Transverse colon (tissue), 4 donors: ENCODE measurements at regions not wholly inside any gene's neighbourhood (a gene's known extent, or its start where the extent isn't known, plus 50 kb on each side); places are given as distances from the start of the nearest gene placed in this dataset.
A peak's percentile ranks its signal among the peaks of the same experiment; 100 is the strongest.

Experiments used
- DNase-seq: peaks from one replicate; pipeline ENCODE4 v3.0.0-alpha.2; 2019
- H3K27ac ChIP-seq, 4 donors: fragments of 200-600 bp; sonication (generic); 2 replicates each; pipeline ENCODE4 v1.5.1; 2016 to 2018; ENCODE audit warnings: inconsistent platforms in 4 of 4
- H3K27me3 ChIP-seq: fragments of 200-600 bp; sonication (generic); 2 replicates; pipeline ENCODE4 v1.5.1; 2017; ENCODE audit warnings: inconsistent platforms
- H3K36me3 ChIP-seq, 4 donors: fragments of 200-600 bp; sonication (generic); 2 replicates each; pipeline ENCODE4 v1.5.1; 2017 to 2019; ENCODE audit warnings: inconsistent platforms in 4 of 4
- H3K4me1 ChIP-seq, 4 donors: fragments of 200-600 bp; sonication (generic); 2 replicates each; pipeline ENCODE4 v1.5.1; 2017 to 2020; ENCODE audit warnings: inconsistent platforms in 4 of 4
- H3K4me3 ChIP-seq, 4 donors: fragments of 200-600 bp; sonication (generic); 1 replicate in 1 of 4; 2 replicates in 3 of 4; pipeline versions ENCODE4 v1.5.1 to v1.6.1; 2017 to 2019; ENCODE audit warnings: inconsistent platforms in 4 of 4
- H3K9me3 ChIP-seq, 2 donors: fragments of 200-600 bp; sonication (generic); 2 replicates each; pipeline ENCODE4 v1.5.1; 2017 to 2019; ENCODE audit warnings: inconsistent platforms in 2 of 2
- EP300 ChIP-seq: sonication (generic); formaldehyde crosslinking; IDR thresholded peaks from one replicate; pipeline ENCODE4 v1.6.1; 2017; ENCODE audit warnings: antibody characterized with exemption, low read depth
- POLR2A ChIP-seq: fragments of 450-650 bp; IDR thresholded peaks from one replicate; pipeline ENCODE4 v1.6.1; 2016; ENCODE audit warnings: antibody characterized with exemption, mild to moderate bottlenecking, moderate library complexity
- POLR2AphosphoS5 ChIP-seq, 3 donors: sonication (generic); formaldehyde crosslinking; IDR thresholded peaks; one replicate each; pipeline ENCODE4 v1.6.1; 2016; ENCODE audit warnings: antibody characterized with exemption in 3 of 3
- WGBS, 2 donors: methylation state at CpG; one replicate each; pipeline ENCODE4 v1.1.5; 2018; ENCODE audit warnings: low coverage in 1 of 2; 5-methylcytosine and 5-hydroxymethylcytosine counted together
- in situ Hi-C, 4 donors: fragments of 200-750 bp; cut with MboI; loops; one replicate each; pipeline versions ENCODE4 v1.15.0 to v1.15.1; 2017; ENCODE audit warnings: low sequenced_read_pairs in 3 of 4, low pct_ligation_motif_present in 1 of 4, low pct_unique_long_range_greater_than_20kb in 1 of 4
- intact Hi-C: fragments of 100-400 bp; cut with DNase I; formaldehyde crosslinking; loops from one replicate; pipeline ENCODE4 v1.15.1; 2023; ENCODE audit warnings: low total_unique reads
- TF ChIP-seq, protein P1 (sequence below), 5 experiments: fragments of 200-600 bp in 3 of 5; fragments of 450-650 bp in 2 of 5; sonication (generic) in 3 of 5; IDR thresholded peaks; 1 replicate in 2 of 5; 2 replicates in 3 of 5; pipeline ENCODE4 v1.5.1; 2016 to 2017; ENCODE audit warnings: antibody characterized with exemption in 5 of 5, inconsistent platforms in 3 of 5, mild to moderate bottlenecking in 2 of 5, moderate library complexity in 1 of 5

DNA sequence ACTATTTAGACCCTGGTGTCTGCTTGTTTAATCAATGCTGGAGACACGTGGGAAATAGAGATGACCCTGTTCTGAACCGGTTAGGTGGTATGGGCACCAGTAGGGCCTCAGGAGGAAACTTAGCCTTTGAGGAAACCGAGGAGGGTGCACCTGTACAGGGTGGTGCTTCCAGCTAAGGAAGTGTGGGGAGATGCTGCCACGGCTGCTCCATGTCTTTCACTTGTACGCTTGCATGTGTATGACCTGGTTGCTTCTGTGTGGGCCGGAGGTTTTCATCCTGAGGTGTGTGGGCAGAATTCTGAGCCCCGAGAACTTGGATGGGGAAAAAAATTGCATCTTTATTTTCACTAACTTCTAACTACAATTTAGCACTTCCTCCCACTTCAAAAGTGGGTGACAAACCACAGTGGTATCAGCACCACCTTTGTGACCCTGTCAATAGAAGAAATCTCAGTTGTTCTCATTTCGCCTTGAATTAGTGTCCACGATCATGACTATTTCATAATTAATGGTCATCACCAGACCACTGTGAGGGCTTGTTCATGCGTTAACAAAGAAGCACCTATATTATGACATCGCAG lies 99.8 kb upstream of the SPATA31C2 start:
- Histone ChIP-seq H3K36me3 (no peaks in the 10 kb centered on the region), H3K27me3 (no peaks in the 10 kb centered on the region), H3K4me1 (peaks cover 0 to 9% (median 2%) of the 10 kb centered on the region in 4 donors), H3K27ac (no peak overlapping the region), H3K4me3 (no peak overlapping the region), H3K9me3 (no peaks in the 10 kb centered on the region)
- intact Hi-C loops: no loop called here
- in situ Hi-C loops: no loop called here
- 79 to 93% methylated on average over 3 to 11 of the region's 11 CpGs for WGBS, 2 donors
- TF ChIP-seq POLR2A (no peak), POLR2AphosphoS5 (IDR thresholded peaks at IDR 0.05) (no peak)
- DNase-seq: no peak

DNA sequence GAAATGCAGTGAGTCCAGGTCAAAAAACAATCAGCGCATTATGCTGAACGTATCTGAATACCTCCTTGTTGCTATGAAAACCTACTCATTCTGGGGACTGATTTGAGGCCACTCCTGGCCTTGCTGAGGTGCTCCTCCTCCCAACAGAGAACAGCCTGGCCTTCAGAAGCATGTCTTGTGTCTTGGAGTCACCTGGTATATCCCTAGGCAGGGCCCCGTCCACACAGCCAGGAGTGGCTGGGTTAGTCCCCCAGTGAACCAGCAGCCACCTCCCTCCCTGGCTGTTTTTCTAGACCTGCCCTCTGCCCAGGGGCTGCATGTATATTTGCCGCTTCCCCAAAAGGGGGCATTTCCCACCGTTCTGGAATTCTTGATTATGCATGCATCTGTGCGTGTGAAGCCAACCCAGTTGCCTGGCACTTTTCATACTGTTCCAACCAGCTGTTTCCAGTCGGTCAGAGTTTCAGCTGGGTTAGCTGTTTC lies 99.2 kb upstream of the SPATA31C2 start:
- Histone ChIP-seq H3K9me3 (no peaks in the 10 kb centered on the region), H3K27me3 (no peaks in the 10 kb centered on the region), H3K27ac (no peak overlapping the region), H3K36me3 (no peaks in the 10 kb centered on the region), H3K4me1 (peaks cover 0 to 9% (median 2%) of the 10 kb centered on the region in 4 donors), H3K4me3 (no peak overlapping the region)
- DNase-seq: no peak
- TF ChIP-seq, protein P1, sequence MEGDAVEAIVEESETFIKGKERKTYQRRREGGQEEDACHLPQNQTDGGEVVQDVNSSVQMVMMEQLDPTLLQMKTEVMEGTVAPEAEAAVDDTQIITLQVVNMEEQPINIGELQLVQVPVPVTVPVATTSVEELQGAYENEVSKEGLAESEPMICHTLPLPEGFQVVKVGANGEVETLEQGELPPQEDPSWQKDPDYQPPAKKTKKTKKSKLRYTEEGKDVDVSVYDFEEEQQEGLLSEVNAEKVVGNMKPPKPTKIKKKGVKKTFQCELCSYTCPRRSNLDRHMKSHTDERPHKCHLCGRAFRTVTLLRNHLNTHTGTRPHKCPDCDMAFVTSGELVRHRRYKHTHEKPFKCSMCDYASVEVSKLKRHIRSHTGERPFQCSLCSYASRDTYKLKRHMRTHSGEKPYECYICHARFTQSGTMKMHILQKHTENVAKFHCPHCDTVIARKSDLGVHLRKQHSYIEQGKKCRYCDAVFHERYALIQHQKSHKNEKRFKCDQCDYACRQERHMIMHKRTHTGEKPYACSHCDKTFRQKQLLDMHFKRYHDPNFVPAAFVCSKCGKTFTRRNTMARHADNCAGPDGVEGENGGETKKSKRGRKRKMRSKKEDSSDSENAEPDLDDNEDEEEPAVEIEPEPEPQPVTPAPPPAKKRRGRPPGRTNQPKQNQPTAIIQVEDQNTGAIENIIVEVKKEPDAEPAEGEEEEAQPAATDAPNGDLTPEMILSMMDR (IDR thresholded peaks at IDR 0.05): no peak
- TF ChIP-seq POLR2AphosphoS5 (IDR thresholded peaks at IDR 0.05) (no peak), EP300 (no peak), POLR2A (no peak)
- WGBS, 2 donors: 69 to 80% methylated on average over 2 to 7 of the region's 7 CpGs
- intact Hi-C loops: no loop called here
- in situ Hi-C loops: no loop called here

DNA sequence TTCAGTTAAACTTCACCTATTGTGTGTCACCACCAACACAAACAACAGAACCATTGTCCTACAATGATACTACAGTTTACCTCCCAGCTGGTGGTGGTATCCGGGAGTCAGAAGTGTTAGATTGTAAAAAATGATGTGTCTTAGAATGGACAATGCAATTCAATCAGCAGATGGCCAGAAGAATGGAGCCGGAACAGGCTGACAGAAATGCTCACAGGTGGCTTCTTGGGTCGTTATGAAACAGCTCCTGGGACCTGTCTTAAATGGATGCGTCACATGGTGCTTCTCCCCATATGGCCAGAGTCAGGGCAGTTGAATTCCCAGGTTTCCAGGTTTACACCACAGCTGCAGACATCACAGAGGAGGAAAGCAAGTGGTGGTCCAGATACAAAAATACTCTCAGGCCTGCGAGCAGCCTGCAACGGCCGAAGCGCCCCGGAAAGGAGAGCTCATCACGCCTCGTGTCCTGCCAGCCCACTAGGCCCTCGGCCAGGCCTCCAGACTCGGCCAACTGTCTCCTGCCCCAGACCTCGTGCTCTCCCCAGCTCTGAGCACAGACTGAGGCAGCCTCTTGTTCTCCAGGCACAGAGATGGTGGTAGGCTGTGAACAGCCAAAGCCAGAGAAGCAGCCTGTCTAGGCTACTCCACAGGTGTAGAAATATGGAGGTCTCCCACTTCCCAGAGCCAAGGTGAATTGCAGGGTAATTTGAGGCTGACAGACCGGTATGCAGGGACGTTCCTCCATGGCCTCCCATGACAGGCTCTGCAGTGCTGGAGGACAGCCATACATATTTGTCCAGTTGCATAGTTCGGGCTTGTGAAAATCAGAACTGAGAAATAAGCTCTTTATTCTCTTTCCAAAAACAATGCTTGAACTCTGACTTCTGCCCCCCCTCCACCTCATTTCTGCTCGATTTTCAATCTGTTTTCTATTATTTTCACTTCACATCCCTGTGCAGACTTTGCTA lies 98.5 kb upstream of the SPATA31C2 start:
- H3K27me3 ChIP-seq: no peaks in the 10 kb centered on the region
- H3K4me1 ChIP-seq: peaks cover 0 to 9% (median 2%) of the 10 kb centered on the region in 4 donors
- H3K27ac ChIP-seq: peak overlapping the region in 3 of 4 donors; percentile 28 to 40 (median 37)
- in situ Hi-C loops: no loop called here
- H3K4me3 ChIP-seq: no peak overlapping the region
- H3K9me3 ChIP-seq: no peaks in the 10 kb centered on the region
- TF ChIP-seq, protein P1 (IDR thresholded peaks at IDR 0.05): no peak
- no peak for TF ChIP-seq POLR2A
- no peak for TF ChIP-seq EP300
- TF ChIP-seq POLR2AphosphoS5 (IDR thresholded peaks at IDR 0.05): no peak
- 43 to 72% methylated on average over 6 to 14 of the region's 18 CpGs for WGBS, 2 donors
- DNase-seq: no peak
- H3K36me3 ChIP-seq: no peaks in the 10 kb centered on the region
- intact Hi-C loops: no loop called here

DNA sequence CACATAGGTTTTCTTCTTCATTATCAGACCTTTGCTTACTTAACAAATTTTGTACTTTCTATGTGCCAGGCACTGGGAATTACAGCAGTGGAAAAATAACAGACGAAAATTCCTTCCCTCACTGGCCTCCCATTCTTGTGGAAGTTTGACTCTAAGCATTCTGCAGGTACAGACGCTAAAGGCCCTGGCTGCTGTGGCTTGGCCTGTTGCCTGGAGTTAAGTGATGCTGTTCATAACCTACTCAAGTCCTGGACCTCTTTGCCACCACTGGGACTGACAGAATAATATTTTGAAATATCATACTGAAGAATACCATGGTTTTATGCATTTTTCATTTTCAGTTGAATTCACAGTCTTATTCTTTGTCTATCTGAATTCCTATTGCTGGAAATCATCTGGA lies 97.3 kb upstream of the SPATA31C2 start:
- Histone ChIP-seq H3K27me3 (no peaks in the 10 kb centered on the region), H3K4me1 (peaks cover 0 to 9% (median 2%) of the 10 kb centered on the region in 4 donors), H3K36me3 (no peaks in the 10 kb centered on the region), H3K9me3 (no peaks in the 10 kb centered on the region), H3K4me3 (no peak overlapping the region), H3K27ac (no peak overlapping the region)
- no peak for DNase-seq
- in situ Hi-C loops (no loop called here), intact Hi-C loops (no loop called here)
- TF ChIP-seq, protein P1 (IDR thresholded peaks at IDR 0.05): no peak
- TF ChIP-seq POLR2AphosphoS5 (IDR thresholded peaks at IDR 0.05) (no peak), EP300 (no peak)
- WGBS, 2 donors: 38 to 85% methylated on average over 1 to 2 of the region's 2 CpGs
